HK-2 (cell line): ENCODE measurements at regions not wholly inside any gene's neighbourhood (a gene's known extent, or its start where the extent isn't known, plus 50 kb on each side); places are given as distances from the start of the nearest gene placed in this dataset.
"Not testable (repeated sequence)": the region's sequence is repeated elsewhere in the genome, so short reads cannot be mapped to it uniquely, and the experiment has no call there.

Source experiments
- DNase-seq: peaks from one replicate; pipeline ENCODE4 v3.0.0-alpha.2; 2018; ENCODE audit not compliant: unreplicated experiment

- DNase-seq, result no peak
Observed at GRCh38 chr13:59409211-59409610, 754.5 kb downstream of the DIAPH3 start.

- DNase-seq, result no peak
Observed at GRCh38 chr13:59409634-59410200, 754.0 kb downstream of the DIAPH3 start.

- no peak for DNase-seq
Observed at GRCh38 chr13:59413126-59413525, 750.6 kb downstream of the DIAPH3 start.

GRCh38 chr13:59414006-59414405 is 749.7 kb downstream of the DIAPH3 start:
- DNase-seq, result no peak

- DNase-seq, result no peak
Observed at GRCh38 chr13:59415498-59415897, 748.2 kb downstream of the DIAPH3 start.

- no peak for DNase-seq
Observed at GRCh38 chr13:59416561-59416960, 747.2 kb downstream of the DIAPH3 start.

- no peak for DNase-seq
Observed at GRCh38 chr13:59422646-59423045, 741.1 kb downstream of the DIAPH3 start.

- DNase-seq, result no peak
Observed at GRCh38 chr13:59423708-59424340, 739.9 kb downstream of the DIAPH3 start.

GRCh38 chr13:59424661-59425060 is 739.1 kb downstream of the DIAPH3 start:
- DNase-seq, result no peak

GRCh38 chr13:59425211-59425741 is 738.5 kb downstream of the DIAPH3 start:
- no peak for DNase-seq

GRCh38 chr13:59435024-59435423 is 728.7 kb downstream of the DIAPH3 start:
- no peak for DNase-seq

- DNase-seq, result no peak
Observed at GRCh38 chr13:59437544-59438301, 726.0 kb downstream of the DIAPH3 start.

GRCh38 chr13:59439776-59440428 is 723.8 kb downstream of the DIAPH3 start:
- DNase-seq, result no peak

- not testable (repeated sequence) for DNase-seq
Observed at GRCh38 chr13:59441068-59441467, 722.7 kb downstream of the DIAPH3 start.

GRCh38 chr13:59441596-59442280 is 722.0 kb downstream of the DIAPH3 start:
- DNase-seq, result no peak

GRCh38 chr13:59442461-59442860 is 721.3 kb downstream of the DIAPH3 start:
- no peak for DNase-seq

- DNase-seq, result no peak
Observed at GRCh38 chr13:59442944-59443486, 720.7 kb downstream of the DIAPH3 start.

GRCh38 chr13:59444210-59444857 is 719.4 kb downstream of the DIAPH3 start:
- DNase-seq, result no peak

GRCh38 chr13:59445812-59446211 is 717.9 kb downstream of the DIAPH3 start:
- no peak for DNase-seq

- DNase-seq, result no peak
Observed at GRCh38 chr13:59446391-59446790, 717.3 kb downstream of the DIAPH3 start.

GRCh38 chr13:59447031-59447430 is 716.7 kb downstream of the DIAPH3 start:
- DNase-seq, result no peak
